Endodermal cell (in vitro differentiated cells): ENCODE measurements at regions not wholly inside any gene's neighbourhood (a gene's known extent, or its start where the extent isn't known, plus 50 kb on each side); places are given as distances from the start of the nearest gene placed in this dataset.

Experiments used
- DNase-seq: peaks from one replicate; pipeline ENCODE4 v3.0.0-alpha.2; 2017
- H3K27ac ChIP-seq: 2 replicates; pipeline ENCODE4 v1.5.1; 2013; ENCODE audit warnings: mild to moderate bottlenecking, low read depth, low read length, moderate library complexity
- H3K27me3 ChIP-seq: 2 replicates; pipeline ENCODE4 v1.6.1; 2013; ENCODE audit warnings: mild to moderate bottlenecking, low read length, moderate library complexity; ENCODE audit not compliant: insufficient read depth, control insufficient read depth, poor library complexity, severe bottlenecking
- H3K36me3 ChIP-seq: 2 replicates; pipeline ENCODE4 v1.7.0; 2013; ENCODE audit warnings: mild to moderate bottlenecking, low read length, moderate library complexity; ENCODE audit not compliant: control insufficient read depth, insufficient read depth
- H3K4me1 ChIP-seq: one replicate; pipeline ENCODE4 v1.7.0; 2013; ENCODE audit warnings: low read length; ENCODE audit not compliant: control insufficient read depth, insufficient read depth
- H3K4me3 ChIP-seq: 2 replicates; pipeline ENCODE4 v1.5.1; 2013; ENCODE audit warnings: mild to moderate bottlenecking, low read length, moderate library complexity
- H3K9ac ChIP-seq: 2 replicates; pipeline ENCODE4 v1.6.1; 2013; ENCODE audit warnings: mild to moderate bottlenecking, low read length, moderate library complexity; ENCODE audit not compliant: poor library complexity, severe bottlenecking; ENCODE audit errors: extremely low read depth
- H3K9me3 ChIP-seq: 2 replicates; pipeline ENCODE4 v1.6.1; 2013; ENCODE audit warnings: mild to moderate bottlenecking, low read length, moderate library complexity; ENCODE audit not compliant: control insufficient read depth
- H3K27ac Mint-ChIP-seq: 2 replicates; pipeline ENCODE4 v1.8.0; 2020; ENCODE audit warnings: mixed read lengths
- H3K27me3 Mint-ChIP-seq: 2 replicates; pipeline ENCODE4 v1.8.0; 2021; ENCODE audit warnings: mild to moderate bottlenecking, mixed read lengths; ENCODE audit not compliant: insufficient read depth
- H3K36me3 Mint-ChIP-seq: 2 replicates; pipeline ENCODE4 v1.8.0; 2020; ENCODE audit warnings: low read depth, mixed read lengths
- H3K4me1 Mint-ChIP-seq: 2 replicates; pipeline ENCODE4 v1.8.0; 2020; ENCODE audit warnings: mixed read lengths
- H3K4me3 Mint-ChIP-seq: 2 replicates; pipeline ENCODE4 v1.8.0; 2020; ENCODE audit warnings: mild to moderate bottlenecking, moderate library complexity, mixed read lengths
- H3K9me3 Mint-ChIP-seq: 2 replicates; pipeline ENCODE4 v1.8.0; 2020; ENCODE audit warnings: mild to moderate bottlenecking, mixed read lengths
- CTCF ChIP-seq: fragments of 200-600 bp; sonication (generic); conservative IDR thresholded peaks from 2 replicates; pipeline ENCODE4 v1.5.0; 2021; ENCODE audit warnings: antibody characterized with exemption, mild to moderate bottlenecking
- WGBS, 2 experiments: methylation state at CpG; one replicate each; pipeline versions ENCODE4 v1.1.5 to v1.1.7; 2013; ENCODE audit warnings: missing lambda C conversion rate in 2 of 2, mixed read lengths in 1 of 2; ENCODE audit not compliant: insufficient coverage in 1 of 2, insufficient read length in 1 of 2; 5-methylcytosine and 5-hydroxymethylcytosine counted together

- Histone ChIP-seq H3K9me3 (peaks cover 3% of the 10 kb centered on the region), H3K36me3 (no peaks in the 10 kb centered on the region), H3K4me1 (no peaks in the 10 kb centered on the region), H3K9ac (no peak overlapping the region), H3K4me3 (no peak overlapping the region), H3K27ac (no peak overlapping the region), H3K27me3 (no peaks in the 10 kb centered on the region)
- H3K4me3 Mint-ChIP-seq: no peak overlapping the region
- no peaks in the 10 kb centered on the region for H3K27me3 Mint-ChIP-seq
- WGBS, 2 experiments: 86 to 92% methylated on average over 2 of the region's 2 CpGs
- H3K36me3 Mint-ChIP-seq: no peaks in the 10 kb centered on the region
- H3K9me3 Mint-ChIP-seq: peaks cover 35% of the 10 kb centered on the region
- no peaks in the 10 kb centered on the region for H3K4me1 Mint-ChIP-seq
- no peak for DNase-seq
- TF ChIP-seq CTCF: no peak
- H3K27ac Mint-ChIP-seq: no peak overlapping the region
Observed at GRCh38 chr7:113561446-113561845, 357.4 kb downstream of the PPP1R3A start.

GRCh38 chr7:113550966-113551365 is 367.8 kb downstream of the PPP1R3A start:
- WGBS, 2 experiments: 67 to 70% methylated on average over 1 of the region's 1 CpG
- Mint-ChIP-seq H3K36me3 (no peaks in the 10 kb centered on the region), H3K27me3 (no peaks in the 10 kb centered on the region), H3K9me3 (peaks cover 73% of the 10 kb centered on the region), H3K4me3 (no peak overlapping the region), H3K27ac (no peak overlapping the region), H3K4me1 (no peaks in the 10 kb centered on the region)
- no peak for DNase-seq
- H3K9ac ChIP-seq: no peak overlapping the region
- no peak overlapping the region for H3K4me3 ChIP-seq
- H3K36me3 ChIP-seq: no peaks in the 10 kb centered on the region
- TF ChIP-seq CTCF: no peak
- no peaks in the 10 kb centered on the region for H3K4me1 ChIP-seq
- no peak overlapping the region for H3K27ac ChIP-seq
- no peaks in the 10 kb centered on the region for H3K27me3 ChIP-seq
- H3K9me3 ChIP-seq: peaks cover 6% of the 10 kb centered on the region

- TF ChIP-seq CTCF: no peak
- Histone ChIP-seq H3K27ac (no peak overlapping the region), H3K36me3 (no peaks in the 10 kb centered on the region), H3K27me3 (no peaks in the 10 kb centered on the region), H3K4me1 (no peaks in the 10 kb centered on the region), H3K9me3 (peaks cover 2% of the 10 kb centered on the region), H3K9ac (no peak overlapping the region), H3K4me3 (no peak overlapping the region)
- Mint-ChIP-seq H3K9me3 (peaks cover 72% of the 10 kb centered on the region), H3K27me3 (no peaks in the 10 kb centered on the region), H3K27ac (no peak overlapping the region), H3K4me3 (no peak overlapping the region), H3K4me1 (no peaks in the 10 kb centered on the region), H3K36me3 (no peaks in the 10 kb centered on the region)
- no peak for DNase-seq
Observed at GRCh38 chr7:113548561-113548960, 370.2 kb downstream of the PPP1R3A start.
